Retinal pigment epithelial cell (primary cell): ENCODE measurements at regions not wholly inside any gene's neighbourhood (a gene's known extent, or its start where the extent isn't known, plus 50 kb on each side); places are given as distances from the start of the nearest gene placed in this dataset.

ENCODE experiments used
- DNase-seq: peaks from one replicate; pipeline ENCODE4 v3.0.0-alpha.2; 2010; ENCODE audit warnings: low read depth
- H3K4me3 ChIP-seq: 2 replicates; pipeline ENCODE4 v1.5.1; 2011; ENCODE audit warnings: mild to moderate bottlenecking, low read length, control low read depth, moderate library complexity
- TF ChIP-seq, protein P1 (sequence below): conservative IDR thresholded peaks from 2 replicates; pipeline ENCODE4 v1.5.1; 2011; ENCODE audit warnings: low read depth, low read length, control low read depth, inconsistent platforms

GRCh38 chr9:119114681-119115080 is 254.6 kb downstream of the BRINP1 start:
- TF ChIP-seq, protein P1, sequence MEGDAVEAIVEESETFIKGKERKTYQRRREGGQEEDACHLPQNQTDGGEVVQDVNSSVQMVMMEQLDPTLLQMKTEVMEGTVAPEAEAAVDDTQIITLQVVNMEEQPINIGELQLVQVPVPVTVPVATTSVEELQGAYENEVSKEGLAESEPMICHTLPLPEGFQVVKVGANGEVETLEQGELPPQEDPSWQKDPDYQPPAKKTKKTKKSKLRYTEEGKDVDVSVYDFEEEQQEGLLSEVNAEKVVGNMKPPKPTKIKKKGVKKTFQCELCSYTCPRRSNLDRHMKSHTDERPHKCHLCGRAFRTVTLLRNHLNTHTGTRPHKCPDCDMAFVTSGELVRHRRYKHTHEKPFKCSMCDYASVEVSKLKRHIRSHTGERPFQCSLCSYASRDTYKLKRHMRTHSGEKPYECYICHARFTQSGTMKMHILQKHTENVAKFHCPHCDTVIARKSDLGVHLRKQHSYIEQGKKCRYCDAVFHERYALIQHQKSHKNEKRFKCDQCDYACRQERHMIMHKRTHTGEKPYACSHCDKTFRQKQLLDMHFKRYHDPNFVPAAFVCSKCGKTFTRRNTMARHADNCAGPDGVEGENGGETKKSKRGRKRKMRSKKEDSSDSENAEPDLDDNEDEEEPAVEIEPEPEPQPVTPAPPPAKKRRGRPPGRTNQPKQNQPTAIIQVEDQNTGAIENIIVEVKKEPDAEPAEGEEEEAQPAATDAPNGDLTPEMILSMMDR: no peak
- no peak for DNase-seq
- no peak overlapping the region for H3K4me3 ChIP-seq
